ENCODE measurements at regions not wholly inside any gene's neighbourhood (a gene's known extent, or its start where the extent isn't known, plus 50 kb on each side); places are given as distances from the start of the nearest gene placed in this dataset.

GRCh38 chr6:6851059-6851948 lies 256.5 kb upstream of the RREB1 start (continued):
- TF ChIP-seq CUX1 (CRISPR knock-in tag; IDR thresholded peaks at IDR 0.05) (no peak), CBFB (CRISPR knock-in tag; IDR thresholded peaks at IDR 0.05) (no peak), FOS (IDR thresholded peaks at IDR 0.05; ENCODE audit: extremely low read depth, insufficient read length) (peak; percentile 77), SMAD3 (CRISPR knock-in tag; conservative IDR thresholded peaks at IDR 0.05) (0 out of 2 replicates have a peak, but pooled peaks have one; percentile 71), KHSRP (IDR thresholded peaks at IDR 0.05) (no peak), DDX20 (tag; IDR thresholded peaks at IDR 0.05; ENCODE audit: low read depth) (peak; percentile 74), PURB (CRISPR knock-in tag; IDR thresholded peaks at IDR 0.05; ENCODE audit: low read depth) (no peak), PML (IDR thresholded peaks at IDR 0.05; ENCODE audit: low read length) (no peak), NR4A1 (CRISPR knock-in tag; IDR thresholded peaks at IDR 0.05) (no peak), NR4A1 (tag; IDR thresholded peaks at IDR 0.05) (no peak), POLR2B (IDR thresholded peaks at IDR 0.05; ENCODE audit: low read depth, partially characterized antibody) (no peak), TBL1XR1 (IDR thresholded peaks at IDR 0.05; ENCODE audit: low read length in 2 of 2) (no peak), SMARCC2 (IDR thresholded peaks at IDR 0.05; ENCODE audit: low read depth) (0 out of 2 replicates have a peak, but pooled peaks have one; percentile 26), TGIF2 (CRISPR knock-in tag; IDR thresholded peaks at IDR 0.05) (no peak), NR2C1 (IDR thresholded peaks at IDR 0.05) (no peak), NR2C1 (tag; IDR thresholded peaks at IDR 0.05) (no peak), GABPA (tag; conservative IDR thresholded peaks at IDR 0.05; ENCODE audit: low read depth) (peak; percentile 69), U2AF2 (optimal IDR thresholded peaks at IDR 0.05; ENCODE audit: low read depth, low read length) (no peak), GTF2E2 (tag; IDR thresholded peaks at IDR 0.05) (no peak)
- TF ChIP-seq, protein P1, sequence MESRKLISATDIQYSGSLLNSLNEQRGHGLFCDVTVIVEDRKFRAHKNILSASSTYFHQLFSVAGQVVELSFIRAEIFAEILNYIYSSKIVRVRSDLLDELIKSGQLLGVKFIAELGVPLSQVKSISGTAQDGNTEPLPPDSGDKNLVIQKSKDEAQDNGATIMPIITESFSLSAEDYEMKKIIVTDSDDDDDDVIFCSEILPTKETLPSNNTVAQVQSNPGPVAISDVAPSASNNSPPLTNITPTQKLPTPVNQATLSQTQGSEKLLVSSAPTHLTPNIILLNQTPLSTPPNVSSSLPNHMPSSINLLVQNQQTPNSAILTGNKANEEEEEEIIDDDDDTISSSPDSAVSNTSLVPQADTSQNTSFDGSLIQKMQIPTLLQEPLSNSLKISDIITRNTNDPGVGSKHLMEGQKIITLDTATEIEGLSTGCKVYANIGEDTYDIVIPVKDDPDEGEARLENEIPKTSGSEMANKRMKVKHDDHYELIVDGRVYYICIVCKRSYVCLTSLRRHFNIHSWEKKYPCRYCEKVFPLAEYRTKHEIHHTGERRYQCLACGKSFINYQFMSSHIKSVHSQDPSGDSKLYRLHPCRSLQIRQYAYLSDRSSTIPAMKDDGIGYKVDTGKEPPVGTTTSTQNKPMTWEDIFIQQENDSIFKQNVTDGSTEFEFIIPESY (CRISPR knock-in tag; IDR thresholded peaks at IDR 0.05), result peak; percentile 15; the same call in 1 of the 2 replicates

All from K562 (cell line).